HEK293 (cell line): ENCODE measurements at regions not wholly inside any gene's neighbourhood (a gene's known extent, or its start where the extent isn't known, plus 50 kb on each side); places are given as distances from the start of the nearest gene placed in this dataset.

ENCODE experiments used
- CTCF ChIP-seq: fragments of 450-650 bp; formaldehyde crosslinking; IDR thresholded peaks from 2 replicates; pipeline ENCODE4 v1.5.1; 2016; ENCODE audit warnings: missing biosample characterization, missing genetic modification characterization
- ZBTB11 ChIP-seq: fragments of 450-650 bp; formaldehyde crosslinking; conservative IDR thresholded peaks from 2 replicates; pipeline ENCODE4 v1.5.1; 2016; ENCODE audit warnings: low read depth, missing biosample characterization, missing genetic modification characterization
- ZNF248 ChIP-seq: fragments of 450-650 bp; formaldehyde crosslinking; IDR thresholded peaks from 2 replicates; pipeline ENCODE4 v1.5.1; 2017; ENCODE audit warnings: missing biosample characterization, missing genetic modification characterization
- ZNF416 ChIP-seq: fragments of 450-650 bp; formaldehyde crosslinking; IDR thresholded peaks from 2 replicates; pipeline ENCODE4 v1.5.1; 2016; ENCODE audit warnings: missing biosample characterization, missing genetic modification characterization

- TF ChIP-seq ZNF248 (tag by site-specific recombination) (no peak), ZNF416 (tag by site-specific recombination) (no peak), ZBTB11 (tag by site-specific recombination) (no peak), CTCF (tag by site-specific recombination) (no peak)
These were observed 1195.3 kb upstream of the SEMA6A start for GRCh38 chr5:117769877-117770276.
